Testis (tissue), 2 donors: ENCODE measurements at regions not wholly inside any gene's neighbourhood (a gene's known extent, or its start where the extent isn't known, plus 50 kb on each side); places are given as distances from the start of the nearest gene placed in this dataset.

ENCODE experiments used
- DNase-seq: peaks from one replicate; pipeline ENCODE4 v3.0.0-alpha.2; 2019
- H3K27ac ChIP-seq, 2 donors: fragments of 200-600 bp; sonication (generic); one replicate each; pipeline ENCODE4 v1.5.1; 2019
- H3K27me3 ChIP-seq: fragments of 200-600 bp; sonication (generic); one replicate; pipeline ENCODE4 v1.5.1; 2019
- H3K36me3 ChIP-seq: fragments of 200-600 bp; sonication (generic); one replicate; pipeline ENCODE4 v1.5.1; 2017; ENCODE audit warnings: low read depth; ENCODE audit errors: missing control alignments
- H3K4me1 ChIP-seq: fragments of 200-600 bp; sonication (generic); one replicate; pipeline ENCODE4 v1.5.1; 2019
- H3K4me3 ChIP-seq, 2 donors: fragments of 200-600 bp; sonication (generic); one replicate each; pipeline ENCODE4 v1.5.1; 2017 to 2019
- H3K9me3 ChIP-seq: fragments of 200-600 bp; sonication (generic); one replicate; pipeline ENCODE4 v1.5.1; 2017
- POLR2A ChIP-seq: fragments of 450-650 bp; IDR thresholded peaks from one replicate; pipeline ENCODE4 v1.6.1; 2017; ENCODE audit warnings: antibody characterized with exemption, mild to moderate bottlenecking, moderate library complexity
- WGBS, 2 donors: methylation state at CpG; one replicate each; pipeline ENCODE4 v1.1.5; 2018; 5-methylcytosine and 5-hydroxymethylcytosine counted together
- intact Hi-C: fragments of 100-400 bp; cut with DNase I; formaldehyde crosslinking; loops from one replicate; pipeline ENCODE4 v1.15.1; 2023; ENCODE audit warnings: low total_unique reads
- TF ChIP-seq, protein P1 (sequence below), 3 experiments: fragments of 450-650 bp in 2 of 3; fragments of 200-600 bp in 1 of 3; sonication (generic) in 1 of 3; IDR thresholded peaks; one replicate each; pipeline ENCODE4 v1.5.1; 2016 to 2019; ENCODE audit warnings: antibody characterized with exemption in 3 of 3, mild to moderate bottlenecking in 2 of 3, moderate library complexity in 1 of 3

DNA sequence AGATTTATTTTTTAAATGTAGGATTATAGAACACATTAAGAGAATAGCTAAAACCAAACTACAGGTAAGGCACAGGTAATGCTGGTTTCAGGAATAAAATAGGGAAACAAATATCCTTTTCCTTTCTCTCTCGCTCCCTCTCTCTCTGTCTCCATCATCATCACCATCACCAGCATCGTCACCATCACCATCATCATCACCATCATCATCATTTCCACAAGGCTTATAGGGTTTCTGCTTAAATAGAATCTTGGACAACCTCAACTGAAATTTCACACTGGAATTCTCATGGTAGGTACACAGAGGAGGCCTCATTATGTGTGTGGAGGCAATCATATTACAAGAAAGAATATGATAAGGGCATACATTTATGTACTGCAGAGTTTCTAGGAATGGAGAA, 823.6 kb downstream of the MAFB start:
- Histone ChIP-seq H3K4me1 (no peaks in the 10 kb centered on the region), H3K27me3 (no peaks in the 10 kb centered on the region), H3K36me3 (no peaks in the 10 kb centered on the region), H3K9me3 (no peaks in the 10 kb centered on the region), H3K4me3 (no peak overlapping the region), H3K27ac (no peak overlapping the region)
- DNase-seq: no peak
- intact Hi-C loops: no loop called here
- TF ChIP-seq, protein P1, sequence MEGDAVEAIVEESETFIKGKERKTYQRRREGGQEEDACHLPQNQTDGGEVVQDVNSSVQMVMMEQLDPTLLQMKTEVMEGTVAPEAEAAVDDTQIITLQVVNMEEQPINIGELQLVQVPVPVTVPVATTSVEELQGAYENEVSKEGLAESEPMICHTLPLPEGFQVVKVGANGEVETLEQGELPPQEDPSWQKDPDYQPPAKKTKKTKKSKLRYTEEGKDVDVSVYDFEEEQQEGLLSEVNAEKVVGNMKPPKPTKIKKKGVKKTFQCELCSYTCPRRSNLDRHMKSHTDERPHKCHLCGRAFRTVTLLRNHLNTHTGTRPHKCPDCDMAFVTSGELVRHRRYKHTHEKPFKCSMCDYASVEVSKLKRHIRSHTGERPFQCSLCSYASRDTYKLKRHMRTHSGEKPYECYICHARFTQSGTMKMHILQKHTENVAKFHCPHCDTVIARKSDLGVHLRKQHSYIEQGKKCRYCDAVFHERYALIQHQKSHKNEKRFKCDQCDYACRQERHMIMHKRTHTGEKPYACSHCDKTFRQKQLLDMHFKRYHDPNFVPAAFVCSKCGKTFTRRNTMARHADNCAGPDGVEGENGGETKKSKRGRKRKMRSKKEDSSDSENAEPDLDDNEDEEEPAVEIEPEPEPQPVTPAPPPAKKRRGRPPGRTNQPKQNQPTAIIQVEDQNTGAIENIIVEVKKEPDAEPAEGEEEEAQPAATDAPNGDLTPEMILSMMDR (IDR thresholded peaks at IDR 0.05): no peak
- no peak for TF ChIP-seq POLR2A
- WGBS, 2 donors: 93 to 99% methylated on average over 2 of the region's 2 CpGs

DNA sequence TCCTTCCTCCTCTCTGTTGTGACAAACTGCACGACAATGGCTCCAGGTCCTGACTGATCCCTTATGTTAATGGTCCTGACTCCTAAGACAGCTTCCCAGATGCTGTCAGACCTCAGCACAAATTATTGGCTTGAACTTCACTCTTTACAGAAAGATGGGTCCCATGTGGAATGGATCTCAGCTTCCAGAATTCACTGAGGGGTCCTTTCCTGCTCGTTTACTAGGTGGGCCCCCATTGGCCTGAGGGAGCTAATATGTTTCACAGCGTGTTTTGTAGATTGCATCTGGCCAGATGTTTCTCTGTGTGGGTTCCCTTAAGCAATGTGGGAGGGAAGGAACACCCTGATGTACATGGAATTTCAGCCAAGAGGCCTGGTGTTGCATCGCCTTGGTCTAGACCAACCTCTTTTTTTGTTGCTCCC, 826.6 kb downstream of the MAFB start:
- H3K4me1 ChIP-seq: no peaks in the 10 kb centered on the region
- no peaks in the 10 kb centered on the region for H3K27me3 ChIP-seq
- 42 to 55% methylated on average over 4 of the region's 4 CpGs for WGBS, 2 donors
- H3K4me3 ChIP-seq: no peak overlapping the region
- no peaks in the 10 kb centered on the region for H3K9me3 ChIP-seq
- no peaks in the 10 kb centered on the region for H3K36me3 ChIP-seq
- DNase-seq: no peak
- no peak overlapping the region for H3K27ac ChIP-seq
- intact Hi-C loops: no loop called here
- no peak for TF ChIP-seq POLR2A
- TF ChIP-seq, protein P1 (IDR thresholded peaks at IDR 0.05): no peak

DNA sequence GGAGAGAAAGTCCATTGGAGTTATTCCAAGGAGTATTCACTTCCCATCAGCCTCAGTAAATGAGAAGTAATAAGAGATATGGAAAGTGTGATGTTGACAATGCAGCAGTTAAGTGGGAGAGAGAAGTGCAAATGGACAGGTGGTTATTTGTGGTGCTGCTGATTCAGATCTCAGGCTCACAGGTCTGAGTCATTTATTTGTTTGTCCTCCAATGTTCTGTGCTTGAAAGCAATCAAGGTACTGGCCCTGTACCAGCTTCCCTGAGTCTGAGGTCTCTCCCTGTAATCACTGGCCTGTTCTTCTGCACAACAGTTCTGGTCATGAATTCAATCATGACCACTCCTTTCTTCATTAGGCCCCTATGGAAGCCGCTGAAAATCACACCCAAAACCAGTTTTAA, 827.7 kb downstream of the MAFB start:
- Histone ChIP-seq H3K4me3 (no peak overlapping the region), H3K27me3 (no peaks in the 10 kb centered on the region), H3K36me3 (no peaks in the 10 kb centered on the region), H3K4me1 (no peaks in the 10 kb centered on the region), H3K27ac (no peak overlapping the region), H3K9me3 (no peaks in the 10 kb centered on the region)
- no peak for DNase-seq
- intact Hi-C loops: no loop called here
- TF ChIP-seq POLR2A: no peak
- TF ChIP-seq, protein P1 (IDR thresholded peaks at IDR 0.05): no peak
- 76 to 82% methylated on average over 1 of the region's 1 CpG for WGBS, 2 donors

DNA sequence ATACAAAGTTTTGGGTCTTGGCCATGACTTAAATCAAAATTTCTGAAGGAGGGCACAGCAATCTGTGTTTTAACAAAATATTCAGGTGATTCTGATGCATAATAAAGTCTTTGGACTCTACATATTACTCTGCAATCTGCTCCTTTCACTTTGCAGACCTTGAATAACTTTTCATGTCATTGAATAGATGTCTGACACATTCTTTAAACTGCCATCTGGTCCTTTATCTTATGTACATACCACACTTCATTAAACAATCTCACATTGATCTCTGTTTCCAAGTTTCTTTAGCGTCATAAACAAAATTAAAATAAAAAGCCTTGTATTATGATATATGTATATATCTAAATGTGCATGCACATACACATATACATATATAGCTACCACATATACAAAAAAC, 831.2 kb downstream of the MAFB start:
- H3K27me3 ChIP-seq: no peaks in the 10 kb centered on the region
- 74 to 79% methylated on average over 1 of the region's 1 CpG for WGBS, 2 donors
- H3K9me3 ChIP-seq: no peaks in the 10 kb centered on the region
- intact Hi-C loops: no loop called here
- no peaks in the 10 kb centered on the region for H3K36me3 ChIP-seq
- no peak for DNase-seq
- TF ChIP-seq POLR2A: no peak
- H3K4me1 ChIP-seq: no peaks in the 10 kb centered on the region
- H3K27ac ChIP-seq: no peak overlapping the region
- H3K4me3 ChIP-seq: no peak overlapping the region

DNA sequence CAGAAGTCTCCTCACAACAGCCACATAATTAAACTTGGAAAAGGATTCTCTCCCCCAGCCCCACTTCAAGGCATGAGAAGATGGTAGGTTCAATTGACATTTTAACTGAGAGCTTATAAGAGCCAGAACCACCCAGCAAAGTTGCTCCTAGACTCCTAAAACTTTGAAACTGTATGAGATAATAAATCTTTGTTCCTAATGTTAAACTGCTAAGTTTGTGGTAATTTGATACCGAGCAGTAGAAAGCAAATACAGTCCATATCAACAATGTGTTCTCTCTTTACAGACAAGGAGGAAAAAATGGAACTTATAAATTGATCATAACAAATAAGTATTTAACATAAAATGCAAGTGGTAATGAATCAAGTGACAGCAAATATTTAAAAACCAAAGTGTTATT, 831.8 kb downstream of the MAFB start:
- H3K27ac ChIP-seq: no peak overlapping the region
- DNase-seq: no peak
- H3K36me3 ChIP-seq: no peaks in the 10 kb centered on the region
- intact Hi-C loops: no loop called here
- H3K4me1 ChIP-seq: no peaks in the 10 kb centered on the region
- no peak for TF ChIP-seq POLR2A
- TF ChIP-seq, protein P1 (IDR thresholded peaks at IDR 0.05): no peak
- WGBS, 2 donors: 58 to 61% methylated on average over 1 of the region's 1 CpG
- H3K4me3 ChIP-seq: no peak overlapping the region
- no peaks in the 10 kb centered on the region for H3K27me3 ChIP-seq
- H3K9me3 ChIP-seq: no peaks in the 10 kb centered on the region
